Caki2 (cell line): ENCODE measurements at regions not wholly inside any gene's neighbourhood (a gene's known extent, or its start where the extent isn't known, plus 50 kb on each side); places are given as distances from the start of the nearest gene placed in this dataset.
"Not testable (repeated sequence)": the region's sequence is repeated elsewhere in the genome, so short reads cannot be mapped to it uniquely, and the experiment has no call there.

Experiments
- DNase-seq: peaks from one replicate; pipeline ENCODE4 v3.0.0-alpha.2; 2015; ENCODE audit warnings: low read depth
- in situ Hi-C: cut with HindIII; loops from 2 replicates; pipeline ENCODE4 v1.10.0; 2016; ENCODE audit warnings: low sequenced_read_pairs, low pct_unique_long_range_greater_than_20kb, mixed read lengths

- no peak for DNase-seq
- in situ Hi-C loops, result no loop called here
These were observed 52.4 kb downstream of the ELAPOR2 start for GRCh38 chr7:87007038-87007437.

GRCh38 chr7:87004956-87005355 is 54.5 kb downstream of the ELAPOR2 start:
- in situ Hi-C loops, result no loop called here
- DNase-seq, result no peak

GRCh38 chr7:87003872-87004798 is 55.3 kb downstream of the ELAPOR2 start:
- DNase-seq, result no peak
- in situ Hi-C loops, result no loop called here

GRCh38 chr7:87001214-87001613 is 58.2 kb downstream of the ELAPOR2 start:
- DNase-seq, result no peak

GRCh38 chr7:87000344-87000743 is 59.1 kb downstream of the ELAPOR2 start:
- in situ Hi-C loops, result no loop called here
- DNase-seq, result no peak

More at GRCh38 chr7:87001214-87001613, 58.2 kb downstream of the ELAPOR2 start:
- in situ Hi-C loops, result no loop called here

GRCh38 chr7:86999750-87000149 is 59.7 kb downstream of the ELAPOR2 start:
- in situ Hi-C loops, result no loop called here
- DNase-seq, result no peak

GRCh38 chr7:86995814-86996213 is 63.6 kb downstream of the ELAPOR2 start:
- no peak for DNase-seq

GRCh38 chr7:86995052-86995725 is 64.3 kb downstream of the ELAPOR2 start:
- DNase-seq, result no peak
- in situ Hi-C loops, result no loop called here

More at GRCh38 chr7:86995814-86996213, 63.6 kb downstream of the ELAPOR2 start:
- in situ Hi-C loops, result no loop called here

GRCh38 chr7:86991771-86992191 is 67.7 kb downstream of the ELAPOR2 start:
- no peak for DNase-seq
- in situ Hi-C loops, result no loop called here

- no peak for DNase-seq
These were observed 68.2 kb downstream of the ELAPOR2 start for GRCh38 chr7:86991093-86991769.

GRCh38 chr7:86989407-86989806 is 70.0 kb downstream of the ELAPOR2 start:
- no peak for DNase-seq
- in situ Hi-C loops, result no loop called here

More at GRCh38 chr7:86991093-86991769, 68.2 kb downstream of the ELAPOR2 start:
- in situ Hi-C loops, result no loop called here

GRCh38 chr7:86987834-86988233 is 71.6 kb downstream of the ELAPOR2 start:
- DNase-seq, in situ Hi-C loops: not testable (repeated sequence)

- in situ Hi-C loops, DNase-seq: not testable (repeated sequence)
These were observed 72.1 kb downstream of the ELAPOR2 start for GRCh38 chr7:86987358-86987757.

- in situ Hi-C loops, DNase-seq: not testable (repeated sequence)
These were observed 74.1 kb downstream of the ELAPOR2 start for GRCh38 chr7:86985342-86985741.

- DNase-seq, in situ Hi-C loops: not testable (repeated sequence)
These were observed 75.8 kb downstream of the ELAPOR2 start for GRCh38 chr7:86983654-86984053.

- DNase-seq, in situ Hi-C loops: not testable (repeated sequence)
These were observed 77.5 kb downstream of the ELAPOR2 start for GRCh38 chr7:86981937-86982336.

GRCh38 chr7:86981127-86981526 is 78.3 kb downstream of the ELAPOR2 start:
- in situ Hi-C loops, result no loop called here

GRCh38 chr7:86980223-86980622 is 79.2 kb downstream of the ELAPOR2 start:
- DNase-seq, result no peak
- in situ Hi-C loops, result no loop called here

More at GRCh38 chr7:86981127-86981526, 78.3 kb downstream of the ELAPOR2 start:
- no peak for DNase-seq
